ENCODE measurements at regions not wholly inside any gene's neighbourhood (a gene's known extent, or its start where the extent isn't known, plus 50 kb on each side); places are given as distances from the start of the nearest gene placed in this dataset.

DNA sequence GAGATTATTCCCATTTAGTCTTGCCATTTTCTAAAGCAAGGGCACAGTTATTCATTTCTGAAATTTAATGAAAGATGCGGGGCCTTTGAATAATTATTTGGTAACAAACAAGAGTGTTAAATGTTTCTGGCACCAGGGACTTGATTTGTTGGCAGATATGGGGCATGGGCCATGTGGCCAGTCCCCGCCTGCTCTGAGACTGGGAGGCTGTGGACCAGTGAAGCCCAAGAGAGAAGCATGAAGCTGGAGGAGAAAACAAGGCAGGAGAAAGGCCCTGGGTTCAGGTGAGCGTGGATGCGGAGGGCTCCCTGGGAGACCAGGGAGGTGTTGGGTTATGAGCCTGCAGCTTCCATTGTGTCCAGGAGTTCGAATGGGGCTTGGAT is 378.5 kb downstream of the TCERG1L start:
- TF ChIP-seq, protein P1, sequence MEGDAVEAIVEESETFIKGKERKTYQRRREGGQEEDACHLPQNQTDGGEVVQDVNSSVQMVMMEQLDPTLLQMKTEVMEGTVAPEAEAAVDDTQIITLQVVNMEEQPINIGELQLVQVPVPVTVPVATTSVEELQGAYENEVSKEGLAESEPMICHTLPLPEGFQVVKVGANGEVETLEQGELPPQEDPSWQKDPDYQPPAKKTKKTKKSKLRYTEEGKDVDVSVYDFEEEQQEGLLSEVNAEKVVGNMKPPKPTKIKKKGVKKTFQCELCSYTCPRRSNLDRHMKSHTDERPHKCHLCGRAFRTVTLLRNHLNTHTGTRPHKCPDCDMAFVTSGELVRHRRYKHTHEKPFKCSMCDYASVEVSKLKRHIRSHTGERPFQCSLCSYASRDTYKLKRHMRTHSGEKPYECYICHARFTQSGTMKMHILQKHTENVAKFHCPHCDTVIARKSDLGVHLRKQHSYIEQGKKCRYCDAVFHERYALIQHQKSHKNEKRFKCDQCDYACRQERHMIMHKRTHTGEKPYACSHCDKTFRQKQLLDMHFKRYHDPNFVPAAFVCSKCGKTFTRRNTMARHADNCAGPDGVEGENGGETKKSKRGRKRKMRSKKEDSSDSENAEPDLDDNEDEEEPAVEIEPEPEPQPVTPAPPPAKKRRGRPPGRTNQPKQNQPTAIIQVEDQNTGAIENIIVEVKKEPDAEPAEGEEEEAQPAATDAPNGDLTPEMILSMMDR (IDR thresholded peaks at IDR 0.05): no peak
- TF ChIP-seq POLR2A (IDR thresholded peaks at IDR 0.05): no peak

Data from right lobe of liver (tissue), 4 donors.